Midbrain (tissue), 1 donor: ENCODE measurements at regions not wholly inside any gene's neighbourhood (a gene's known extent, or its start where the extent isn't known, plus 50 kb on each side); places are given as distances from the start of the nearest gene placed in this dataset.

ENCODE experiments used
- DNase-seq: peaks from one replicate; lab custom pipeline; 2025; lab: John Stamatoyannopoulos, UW

DNA sequence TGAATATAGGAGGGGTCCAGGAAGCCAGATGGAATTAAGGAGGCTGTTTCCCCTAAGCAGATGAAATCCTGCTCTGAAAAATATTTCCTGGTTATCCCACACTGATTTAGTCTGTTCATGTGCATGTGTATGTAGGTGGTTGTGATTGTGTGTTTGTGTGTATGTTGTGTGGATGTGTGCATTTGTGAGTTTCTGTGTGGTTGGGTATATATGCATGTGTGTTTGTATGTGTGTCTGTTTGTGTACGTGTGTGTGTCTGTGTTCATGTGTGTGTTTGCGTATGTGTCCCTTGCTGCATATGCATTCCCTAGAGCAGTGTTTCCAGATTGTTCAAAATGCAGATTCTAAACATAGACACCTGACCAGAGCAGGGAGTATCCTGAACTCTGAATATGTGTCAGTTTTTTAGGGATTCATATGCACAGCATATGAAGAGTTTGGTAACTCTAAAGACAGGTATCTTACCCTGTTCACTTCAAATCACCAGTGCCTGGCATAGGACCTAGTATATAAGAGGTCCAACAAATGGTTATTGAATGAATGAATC lies 239.8 kb downstream of the MAFB start:
- no peak for DNase-seq

DNA sequence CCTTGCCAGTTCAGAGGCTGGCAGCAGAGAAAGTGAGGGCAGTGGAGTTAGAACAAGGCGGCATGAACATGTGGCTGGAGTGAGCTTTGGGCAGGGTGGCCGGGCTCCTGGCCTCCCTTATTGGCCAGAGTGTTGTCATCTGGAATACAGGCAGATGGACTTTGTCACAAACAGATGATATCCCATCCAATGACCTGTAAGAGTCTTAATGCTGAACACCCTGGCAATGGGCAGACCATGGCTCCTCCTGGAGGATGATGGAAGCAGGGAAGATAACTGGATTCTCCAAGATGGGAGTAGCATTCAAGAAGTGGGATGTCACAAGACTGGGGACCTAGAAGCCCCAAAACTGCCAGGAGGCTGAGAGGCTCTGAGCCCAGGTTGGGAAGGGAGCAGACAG lies 242.1 kb downstream of the MAFB start:
- DNase-seq = no peak

DNA sequence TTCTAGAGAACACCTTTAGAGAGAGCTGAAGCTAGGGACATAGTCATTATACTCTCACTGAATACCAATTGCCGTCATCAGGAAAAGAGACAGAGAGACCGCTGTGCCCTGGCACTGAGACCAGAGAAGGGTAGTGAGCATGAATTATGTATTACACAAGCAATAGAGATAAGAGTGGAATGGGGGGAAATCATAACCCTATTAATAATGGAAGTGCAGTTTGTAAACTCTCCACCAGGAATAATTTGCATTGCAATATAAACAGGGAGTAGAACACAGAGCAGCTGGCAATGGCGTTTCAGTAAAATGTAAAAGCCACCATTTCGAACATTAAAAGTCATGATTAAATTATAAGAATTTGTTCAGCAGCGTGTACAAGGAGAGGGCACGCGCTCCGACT lies 244.5 kb downstream of the MAFB start:
- no peak for DNase-seq

DNA sequence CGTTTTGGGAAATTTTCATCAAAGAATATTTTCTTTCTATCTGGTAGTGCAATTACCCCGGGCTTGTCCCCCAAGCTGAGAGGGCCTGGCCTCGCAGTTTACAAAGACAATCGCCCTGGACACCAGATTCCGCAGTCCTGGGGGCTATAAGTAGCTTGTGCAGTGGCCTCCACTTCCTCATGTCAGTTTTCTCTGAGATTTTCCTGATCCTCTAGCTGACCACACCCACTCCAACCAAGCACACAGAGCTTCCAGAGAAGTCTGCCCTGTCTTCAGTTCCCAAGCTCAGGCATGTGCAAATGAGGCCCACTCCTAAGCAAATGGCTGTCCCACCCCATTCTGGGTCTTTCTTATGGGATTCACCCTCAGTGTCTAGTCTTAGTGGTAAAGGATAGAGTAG lies 245.3 kb downstream of the MAFB start:
- no peak for DNase-seq

DNA sequence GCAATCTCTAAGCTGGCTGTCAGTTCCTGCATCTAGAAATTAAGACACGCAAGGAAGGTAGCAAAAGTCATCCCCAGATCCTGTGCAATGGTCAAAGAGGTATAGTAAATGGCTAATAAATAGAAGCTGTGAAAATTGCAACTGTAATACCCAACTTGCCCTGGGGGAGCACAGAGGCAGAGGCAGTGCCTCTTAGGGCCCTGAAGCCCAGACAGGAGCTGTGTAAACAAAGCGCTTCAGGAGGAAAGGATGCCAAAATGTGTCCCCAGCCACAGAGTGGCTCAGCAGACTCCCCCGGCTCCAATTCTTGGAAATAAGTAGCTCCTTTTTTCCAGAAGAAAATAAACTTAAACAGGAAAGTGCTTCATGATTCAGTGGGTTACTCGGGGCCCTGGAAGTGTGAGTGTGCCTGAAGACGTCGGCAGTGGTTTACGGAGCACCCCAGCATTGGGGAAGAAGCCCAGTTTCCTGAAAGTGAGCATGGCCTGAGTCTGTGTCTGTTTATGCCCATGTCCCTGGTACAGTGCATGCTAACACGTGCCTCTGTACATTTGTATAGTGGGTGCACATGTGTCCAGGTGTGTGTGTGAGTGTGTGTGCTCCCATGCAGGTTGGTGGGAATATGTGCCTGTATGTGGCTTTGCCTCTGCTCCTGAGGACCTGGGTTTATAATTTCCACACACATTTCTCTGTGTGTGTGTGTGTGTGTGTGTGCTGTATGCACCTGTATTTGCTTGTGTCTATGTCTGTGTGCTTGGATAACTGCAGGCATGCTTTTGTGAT lies 246.7 kb downstream of the MAFB start:
- DNase-seq = no peak

DNA sequence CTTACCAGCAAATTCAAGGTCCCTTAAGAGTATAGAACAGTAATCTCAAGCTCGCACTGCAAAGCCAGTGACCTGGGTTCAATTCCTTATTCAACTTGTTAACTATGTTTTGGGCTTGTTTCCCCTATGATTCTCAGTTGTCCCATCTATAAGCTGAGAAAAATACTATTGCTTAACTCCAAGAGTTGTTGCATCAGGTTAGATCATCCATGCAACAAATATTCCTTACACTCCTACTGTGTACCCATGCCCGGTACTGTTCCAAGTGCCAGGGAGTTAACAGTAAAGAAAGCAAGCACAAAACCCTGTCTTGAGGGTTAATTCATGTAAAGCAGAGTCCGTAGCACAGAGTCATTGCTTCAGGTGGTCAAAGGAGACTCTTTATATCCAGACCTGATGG lies 247.3 kb downstream of the MAFB start:
- DNase-seq = no peak

DNA sequence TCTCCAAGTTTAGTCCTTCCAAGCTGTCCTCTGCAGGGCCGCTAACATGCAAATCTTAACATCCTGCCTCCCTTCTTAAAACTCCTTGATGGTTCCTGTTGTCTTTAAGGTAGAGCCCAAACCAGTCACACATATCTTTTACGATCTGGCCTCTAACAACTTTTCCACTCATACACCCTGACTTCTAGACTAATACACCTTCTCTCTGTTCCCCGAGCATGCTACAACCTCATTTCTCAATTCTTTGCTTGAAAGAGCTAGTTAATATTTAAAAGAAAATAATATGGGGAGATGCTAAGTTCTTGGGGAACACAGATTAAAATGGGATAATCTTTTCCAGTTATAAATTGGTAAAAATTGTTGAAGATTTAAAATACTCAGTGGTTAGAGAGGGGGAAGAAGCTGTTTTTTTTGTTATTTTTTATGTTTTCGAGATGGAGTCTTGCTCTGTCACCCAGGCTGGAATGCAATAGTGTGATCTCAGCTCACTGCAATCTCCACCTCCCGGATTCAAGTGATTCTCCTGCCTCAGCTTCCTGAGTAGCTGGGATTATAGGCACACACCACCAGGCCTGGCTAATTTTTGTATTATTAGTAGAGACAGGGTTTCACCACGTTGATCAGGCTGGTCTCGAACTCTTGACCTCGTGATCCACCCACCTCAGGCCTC lies 250.7 kb downstream of the MAFB start:
- no peak for DNase-seq

DNA sequence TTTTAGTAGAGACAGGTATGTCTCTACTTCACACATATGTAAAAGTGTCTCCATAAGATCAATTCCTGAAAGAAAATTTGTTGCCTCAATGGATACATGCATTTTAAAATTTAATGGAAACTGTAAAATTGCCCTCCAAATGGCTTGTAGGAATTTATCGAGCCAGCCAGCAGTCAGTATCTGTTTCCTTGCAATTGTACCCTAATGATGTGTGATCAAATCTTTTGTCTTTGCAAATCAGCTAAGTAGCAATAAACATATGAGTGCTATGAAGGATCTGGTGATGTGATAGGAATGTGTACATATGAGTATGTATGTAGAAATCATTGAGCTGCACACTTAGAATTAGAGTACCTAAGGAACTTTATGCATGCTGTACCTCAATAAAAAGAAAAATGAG lies 253.0 kb downstream of the MAFB start:
- DNase-seq = no peak

DNA sequence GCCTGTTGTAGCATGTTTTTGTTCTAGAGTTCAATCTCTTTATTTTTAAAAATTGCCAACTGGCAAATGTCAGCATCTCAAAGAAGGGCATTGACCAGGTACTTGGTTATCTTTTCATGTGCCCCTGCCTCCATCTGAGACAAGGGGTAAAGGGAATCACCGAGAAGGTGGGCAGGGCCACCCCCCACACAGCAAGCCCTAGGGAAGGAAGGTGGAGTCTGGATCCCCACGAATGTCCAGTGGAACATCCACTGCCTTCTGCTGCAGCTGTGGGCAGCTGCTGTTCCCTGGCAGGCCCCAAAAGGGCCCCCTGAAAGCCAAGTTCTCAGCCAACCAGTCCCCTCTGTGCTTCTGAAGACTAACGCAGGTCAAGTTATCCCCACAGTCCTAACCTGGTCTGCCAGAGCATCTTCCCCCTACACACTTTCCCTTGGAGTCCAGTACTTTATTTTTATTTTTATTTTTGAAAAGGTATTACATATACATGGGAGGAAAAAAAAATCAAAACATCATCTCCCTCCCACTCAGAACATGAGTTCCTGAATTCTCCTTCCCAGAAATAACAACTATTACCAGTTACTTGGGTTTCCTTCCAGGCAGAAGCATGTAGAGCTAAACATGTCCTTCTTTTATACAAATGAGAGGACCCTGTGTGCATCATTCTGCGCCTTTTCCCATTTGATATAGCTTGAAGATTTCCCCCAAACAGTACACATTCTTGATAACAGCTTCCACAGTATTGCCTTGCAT lies 253.7 kb downstream of the MAFB start:
- DNase-seq = no peak

DNA sequence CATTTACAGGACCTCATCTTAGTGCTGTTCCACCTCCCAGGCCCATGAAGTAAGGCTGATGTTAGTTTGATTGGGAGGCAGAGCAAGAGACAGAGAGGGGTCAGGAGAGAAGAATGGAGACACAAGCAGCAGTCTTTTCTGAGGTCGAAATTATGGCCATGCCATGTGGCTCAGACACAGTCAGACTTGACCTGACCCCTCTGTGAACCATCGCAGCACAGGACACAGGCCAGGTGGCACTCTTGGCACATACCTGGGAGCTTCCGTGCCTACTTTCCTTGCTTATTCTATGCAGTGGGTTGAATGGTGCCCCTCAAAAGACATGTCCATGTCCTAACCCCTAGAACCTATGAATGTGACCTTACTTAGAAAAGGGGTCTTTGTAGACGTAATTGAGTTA lies 254.9 kb downstream of the MAFB start:
- DNase-seq = no peak

DNA sequence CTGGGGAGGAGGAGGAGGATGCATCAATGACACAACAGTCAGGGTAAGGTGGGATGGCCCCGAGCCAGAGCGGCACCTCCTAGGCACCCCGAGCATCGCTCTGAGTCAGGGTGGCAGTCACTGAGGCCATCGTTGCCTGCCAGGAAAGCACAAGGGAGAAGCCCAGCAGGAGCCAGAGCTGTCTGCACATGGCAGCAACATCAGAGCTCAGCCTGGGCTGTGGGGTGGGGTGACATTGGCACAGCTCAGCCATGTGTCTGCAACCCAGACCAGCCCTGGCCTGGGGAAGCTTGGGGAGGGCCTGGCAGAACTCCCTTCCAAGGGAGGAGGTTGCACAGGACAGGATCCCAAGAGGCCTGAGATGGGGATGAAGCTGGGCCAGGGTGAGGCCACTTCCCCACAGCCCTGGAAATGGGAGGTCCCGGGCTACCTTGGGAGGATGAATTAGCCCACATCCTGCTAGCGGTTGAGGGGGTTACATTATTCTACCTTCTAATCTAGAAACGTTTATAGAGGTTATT lies 255.6 kb downstream of the MAFB start:
- no peak for DNase-seq

DNA sequence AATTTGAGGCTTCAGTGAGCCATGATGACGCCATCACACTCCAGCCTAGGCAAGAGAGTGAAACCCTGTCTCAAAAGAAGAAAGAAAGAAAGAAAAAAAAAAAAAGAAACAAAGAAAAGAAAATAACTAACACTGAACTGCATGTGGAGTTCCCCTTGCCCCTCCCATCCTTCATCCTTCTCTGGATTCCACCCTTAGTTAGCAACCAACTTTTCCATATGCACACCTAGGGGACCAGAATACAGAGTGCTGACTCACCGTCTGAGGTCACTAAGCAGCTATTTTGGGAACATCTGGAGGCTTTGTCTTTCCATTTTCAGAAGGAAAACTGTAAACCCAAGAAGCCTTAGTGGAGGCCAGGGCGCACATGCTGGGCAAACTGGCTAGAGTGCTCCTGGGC lies 257.4 kb downstream of the MAFB start:
- DNase-seq = no peak

DNA sequence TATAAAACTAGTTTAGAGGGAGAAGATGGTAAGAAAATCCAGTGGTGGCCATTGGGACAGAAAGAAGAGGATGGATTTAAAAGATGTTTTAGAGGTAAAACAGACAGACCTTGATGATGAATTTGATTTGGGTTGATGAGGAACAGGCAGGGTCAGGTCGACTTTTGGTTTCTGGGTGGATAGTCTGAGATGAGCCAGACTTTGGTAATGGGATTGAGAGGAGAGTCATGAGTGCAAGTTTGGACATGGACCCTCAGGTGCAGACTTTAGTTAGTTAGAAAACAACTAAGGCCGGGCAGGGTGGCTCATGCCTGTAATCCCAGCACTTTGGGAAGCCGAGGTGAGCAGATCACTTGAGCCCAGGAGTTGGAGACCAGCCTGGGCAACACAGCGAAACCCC lies 257.9 kb downstream of the MAFB start:
- no peak for DNase-seq

DNA sequence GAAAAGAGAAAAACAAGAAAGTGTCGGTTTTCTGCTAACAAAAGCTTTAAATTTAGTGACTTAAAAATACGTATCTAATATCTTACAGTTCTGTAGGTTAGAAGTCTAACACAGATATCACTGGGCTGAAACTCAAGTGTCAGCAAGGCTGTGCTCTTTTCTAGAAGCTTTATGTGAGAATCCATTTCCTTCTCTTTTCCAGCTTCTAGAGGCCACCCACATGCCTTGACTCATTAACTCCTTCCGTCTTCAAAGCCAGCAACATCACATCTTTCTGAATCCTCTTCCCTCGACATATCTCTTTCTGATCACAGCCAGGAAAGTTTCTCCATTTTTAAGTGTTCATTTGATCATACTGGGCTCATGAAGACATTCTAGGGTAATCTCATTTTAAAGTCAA lies 262.0 kb downstream of the MAFB start:
- DNase-seq = no peak

DNA sequence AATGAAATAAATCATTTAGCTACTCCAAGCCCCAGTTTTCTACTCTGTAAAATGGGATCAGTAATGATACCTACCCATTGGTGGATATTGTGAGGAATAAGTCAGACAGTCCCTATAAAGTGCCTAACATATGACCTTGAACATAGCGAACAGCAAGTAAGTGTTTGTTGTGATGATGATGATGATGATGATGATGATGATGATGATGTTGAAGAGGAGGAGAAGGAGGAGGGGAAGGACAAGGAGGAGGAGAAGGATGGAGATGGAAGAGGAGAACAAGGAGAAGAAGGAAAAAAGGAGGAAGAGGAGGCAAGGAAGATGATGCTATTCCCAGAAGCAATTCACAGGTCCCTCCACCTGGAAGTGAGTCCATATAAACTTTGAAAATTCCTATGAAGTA lies 264.3 kb downstream of the MAFB start:
- no peak for DNase-seq

DNA sequence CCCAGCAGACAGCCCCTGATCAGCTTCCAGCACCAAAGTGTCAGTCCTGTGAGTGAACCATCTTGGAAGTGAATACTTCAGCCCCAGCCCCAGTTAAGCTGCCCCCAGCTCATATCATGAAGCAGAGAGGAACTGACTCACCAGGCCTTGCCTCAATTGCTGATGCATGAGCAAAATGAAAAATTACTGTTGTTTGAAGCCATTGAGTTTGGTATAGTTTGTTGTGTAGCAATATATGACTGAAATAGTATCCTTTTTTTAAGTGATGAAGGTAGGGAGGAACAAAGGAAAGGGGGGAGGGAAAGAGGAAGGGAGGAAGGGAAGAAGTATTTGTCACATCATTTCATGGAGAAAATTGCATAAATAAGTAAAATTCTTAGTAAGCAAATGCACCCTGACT lies 266.4 kb downstream of the MAFB start:
- DNase-seq = no peak

DNA sequence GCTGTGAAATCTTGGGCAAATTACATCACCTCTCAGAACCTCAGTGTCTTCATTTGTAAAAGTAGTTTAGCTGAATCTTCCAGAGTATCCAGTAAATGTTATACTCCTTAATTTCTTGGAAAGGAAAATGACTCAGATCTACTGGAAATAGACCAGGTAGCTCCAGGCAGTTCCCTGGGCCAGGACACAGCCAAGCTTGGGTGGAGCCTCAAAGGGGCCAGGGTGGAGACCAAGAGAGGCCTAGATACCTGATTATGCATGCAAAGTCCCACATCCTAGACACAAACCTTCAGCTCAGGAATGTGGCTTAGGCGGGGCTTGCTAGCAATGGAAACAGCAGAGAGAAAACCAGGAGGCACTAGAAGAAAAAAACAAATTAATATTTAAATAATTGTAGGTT lies 272.8 kb downstream of the MAFB start:
- no peak for DNase-seq

DNA sequence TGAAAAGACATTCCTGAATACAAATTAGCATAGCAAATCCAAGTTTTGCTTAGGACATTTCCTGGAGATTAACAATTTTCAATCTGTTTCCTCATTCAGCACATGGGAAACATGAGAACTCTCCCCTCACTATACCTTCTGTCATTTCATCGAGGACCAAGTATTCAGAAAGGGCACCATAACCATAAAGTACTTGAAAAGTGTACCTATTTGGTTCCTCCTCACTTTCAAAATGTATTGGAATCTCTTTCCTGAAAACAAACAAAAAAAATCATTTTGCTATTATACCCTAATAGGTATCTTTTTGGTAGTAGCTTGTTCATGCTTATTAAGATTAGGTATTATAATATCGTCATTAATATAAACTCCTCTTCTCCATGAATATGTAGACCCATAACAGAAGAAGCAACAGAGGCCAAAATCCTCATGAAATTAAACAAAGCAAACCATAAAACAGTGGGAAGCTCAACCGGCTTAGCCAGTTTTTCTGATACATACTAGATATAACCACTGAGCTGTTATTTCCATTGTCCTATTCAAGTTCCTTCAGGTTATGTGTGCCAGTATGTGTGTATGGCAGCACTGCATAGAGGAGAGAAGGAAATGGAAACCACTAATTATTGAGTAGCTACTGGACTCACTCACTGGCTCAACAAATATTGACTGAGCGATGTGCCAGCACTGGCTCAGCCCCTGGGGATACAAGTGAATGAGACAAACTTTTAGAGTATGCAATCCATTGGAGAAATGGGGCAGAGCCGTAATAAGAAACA lies 274.0 kb downstream of the MAFB start:
- DNase-seq = no peak

DNA sequence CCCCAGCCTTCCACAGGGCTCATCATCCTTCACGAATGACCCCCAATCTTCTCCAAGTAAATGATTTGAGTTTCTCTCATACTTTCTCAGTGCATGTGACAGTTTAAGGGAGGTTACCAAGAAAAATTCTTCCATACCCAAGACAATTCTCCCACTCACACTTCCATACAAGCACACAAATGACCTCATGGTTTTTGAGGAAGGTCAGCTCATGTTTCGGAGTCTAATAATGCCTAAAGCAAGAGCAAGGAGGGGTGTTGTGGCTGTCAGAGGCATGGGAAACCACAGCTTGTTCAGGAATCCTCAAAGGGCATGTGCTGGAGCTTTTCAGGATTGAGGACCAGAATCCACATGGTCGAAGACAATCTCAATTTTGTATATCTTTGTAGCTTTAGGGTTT lies 279.0 kb downstream of the MAFB start:
- DNase-seq = no peak

DNA sequence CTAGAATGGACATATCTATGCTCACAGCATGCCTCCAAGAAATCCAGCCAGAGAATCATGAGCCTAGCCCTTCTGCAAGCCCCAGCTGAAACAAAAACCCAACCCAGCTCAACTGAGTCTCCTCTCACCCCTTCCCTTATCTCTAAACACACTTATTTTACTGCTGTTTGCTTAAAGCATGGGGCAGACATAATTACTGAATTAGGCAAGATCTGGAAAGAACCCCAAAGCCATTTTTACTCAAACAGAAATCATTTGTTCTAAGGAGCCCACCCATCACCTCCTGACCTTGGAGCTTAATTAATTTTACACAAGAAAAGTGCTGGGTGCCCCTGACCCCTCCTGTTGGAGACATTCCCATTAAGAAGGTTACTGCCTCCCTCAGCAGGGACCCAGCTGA lies 291.6 kb downstream of the MAFB start:
- DNase-seq = no peak

DNA sequence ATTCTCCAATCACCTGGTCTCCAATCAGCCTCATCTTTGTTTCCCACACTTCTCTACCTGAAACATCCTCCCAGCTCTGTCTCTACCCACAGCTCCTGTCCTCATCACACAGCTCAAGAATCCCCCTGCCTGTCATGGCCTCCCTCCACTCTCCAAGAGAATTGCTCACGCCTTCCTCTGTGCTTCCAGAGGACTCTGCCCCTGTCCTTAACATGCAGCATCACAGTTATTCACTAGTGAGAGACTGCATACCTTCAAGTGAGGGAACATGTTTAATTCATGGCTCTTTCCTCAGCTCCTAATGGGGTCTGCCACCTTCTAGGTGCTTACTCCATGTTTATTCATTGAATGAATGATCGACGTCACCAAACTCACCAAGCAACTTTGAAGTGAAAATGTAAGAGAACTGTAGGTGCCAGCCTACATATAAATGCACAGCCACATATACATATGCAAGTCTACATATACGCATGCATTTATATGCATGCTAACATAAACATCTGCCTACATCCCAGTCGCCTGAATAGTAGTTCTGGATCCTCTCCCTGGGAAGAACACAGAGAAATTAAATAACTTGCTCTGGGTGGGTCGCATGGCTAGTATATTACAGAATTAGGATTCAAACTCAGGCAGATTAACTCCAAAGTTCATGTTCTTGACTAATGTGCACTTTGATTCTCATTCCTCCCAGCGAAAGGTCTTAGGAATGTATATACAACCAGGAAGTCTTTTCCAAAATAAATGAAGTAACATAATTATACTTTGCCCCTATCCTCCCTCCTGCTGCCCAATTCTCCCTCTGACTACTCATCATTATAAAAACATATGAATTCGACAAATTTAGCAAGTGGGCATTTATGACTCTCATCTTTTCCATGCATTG lies 295.6 kb downstream of the MAFB start:
- no peak for DNase-seq
